ENCODE measurements at regions not wholly inside any gene's neighbourhood (a gene's known extent, or its start where the extent isn't known, plus 50 kb on each side); places are given as distances from the start of the nearest gene placed in this dataset.
"Not testable (repeated sequence)": the region's sequence is repeated elsewhere in the genome, so short reads cannot be mapped to it uniquely, and the experiment has no call there.

DNA sequence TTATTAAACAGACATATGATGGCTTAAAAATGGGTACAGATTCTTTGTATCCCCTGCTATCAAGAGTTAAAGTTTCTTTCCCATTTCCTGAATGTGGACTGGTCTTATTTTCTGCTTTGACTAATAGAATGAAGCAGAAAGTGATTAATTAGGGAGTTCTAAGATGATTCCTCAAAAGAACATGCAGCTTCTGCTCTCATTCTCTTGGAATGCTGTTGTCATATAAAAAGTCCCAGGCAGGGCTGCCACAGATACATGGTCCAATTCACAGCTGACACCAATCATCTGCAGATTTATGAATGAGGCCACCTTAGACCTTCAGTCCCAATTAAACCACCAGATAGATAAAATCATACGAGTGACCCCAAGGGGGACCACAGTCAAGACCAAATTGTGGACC is 844.5 kb upstream of the RAG2 start:
- DNase-seq (ENCODE audit: low read depth in 2 of 2): no peak

DNA sequence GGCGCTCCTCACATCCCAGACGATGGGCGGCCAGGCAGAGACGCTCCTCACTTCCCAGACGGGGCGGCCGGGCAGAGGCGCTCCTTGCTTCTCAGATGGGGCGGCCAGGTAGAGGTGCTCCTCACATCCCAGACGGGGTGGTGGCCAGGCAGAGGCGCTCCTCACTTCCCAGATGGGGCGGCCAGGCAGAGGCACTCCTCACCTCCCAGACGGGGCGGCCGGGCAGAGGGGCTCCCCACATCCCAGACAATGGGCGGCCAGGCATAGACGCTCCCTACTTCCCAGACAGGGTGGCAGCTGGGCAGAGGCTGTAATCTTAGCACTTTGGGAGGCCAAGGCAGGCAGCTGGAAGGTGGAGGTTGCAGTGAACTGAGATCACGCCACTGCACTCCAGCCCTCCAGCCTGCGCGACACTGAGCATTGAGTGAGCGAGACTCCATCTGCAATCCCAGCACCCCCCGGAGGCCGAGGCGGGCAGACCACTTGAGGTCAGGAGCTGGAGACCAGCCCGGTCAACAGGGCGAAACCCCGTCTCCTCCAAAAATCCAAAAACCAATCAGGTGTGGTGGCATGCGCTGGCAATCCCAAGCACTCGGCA is 833.7 kb upstream of the RAG2 start:
- DNase-seq (ENCODE audit: low read depth in 2 of 2): not testable (repeated sequence)

DNA sequence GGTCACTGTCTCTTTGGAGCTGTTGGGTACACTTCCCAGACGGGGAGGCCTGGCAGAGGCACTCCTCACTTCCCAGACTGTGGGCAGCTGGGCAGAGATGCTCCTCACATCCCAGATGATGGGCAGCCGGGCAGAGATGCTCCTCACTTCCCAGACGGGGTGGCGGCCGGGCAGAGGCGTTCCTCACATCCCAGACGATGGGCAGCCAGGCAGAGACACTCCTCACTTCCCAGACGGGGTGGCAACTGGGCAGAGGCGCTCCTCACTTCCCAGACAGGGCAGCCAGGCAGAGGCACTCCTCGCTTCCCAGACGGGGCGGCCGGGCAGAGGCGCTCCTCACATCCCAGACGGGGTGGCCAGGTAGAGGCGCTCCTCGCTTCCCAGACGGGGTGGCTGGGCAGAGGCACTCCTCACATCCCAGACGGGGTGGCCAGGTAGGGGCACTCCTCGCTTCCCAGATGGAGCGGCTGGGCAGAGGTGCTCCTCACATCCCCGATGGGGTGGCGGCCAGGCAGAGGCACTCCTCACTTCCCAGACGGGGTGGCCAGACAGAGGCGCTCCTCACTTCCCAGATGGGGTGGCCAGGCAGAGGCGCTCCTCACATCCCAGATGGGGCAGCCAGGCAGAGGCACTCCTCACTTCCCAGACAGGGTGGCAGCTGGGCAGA is 833.1 kb upstream of the RAG2 start:
- not testable (repeated sequence) for DNase-seq (ENCODE audit: low read depth in 2 of 2)

DNA sequence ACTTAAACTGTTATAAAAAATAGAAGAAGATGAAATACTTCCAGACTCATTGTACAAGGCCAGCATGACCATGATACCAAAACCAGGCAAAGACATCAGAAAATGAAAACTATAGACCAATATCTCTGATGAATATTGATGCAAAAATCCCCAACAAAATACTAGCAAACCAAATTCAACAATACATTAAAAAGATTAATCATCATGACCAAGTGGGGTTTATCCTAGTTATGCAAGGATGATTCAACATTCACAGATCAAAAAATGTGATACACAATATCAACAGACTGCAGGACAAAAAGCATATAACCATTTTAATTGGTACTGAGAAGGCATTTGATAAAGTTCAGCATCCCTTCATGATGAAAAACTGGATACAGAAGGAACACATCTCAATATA is 824.5 kb upstream of the RAG2 start:
- DNase-seq (ENCODE audit: low read depth in 2 of 2): no peak

DNA sequence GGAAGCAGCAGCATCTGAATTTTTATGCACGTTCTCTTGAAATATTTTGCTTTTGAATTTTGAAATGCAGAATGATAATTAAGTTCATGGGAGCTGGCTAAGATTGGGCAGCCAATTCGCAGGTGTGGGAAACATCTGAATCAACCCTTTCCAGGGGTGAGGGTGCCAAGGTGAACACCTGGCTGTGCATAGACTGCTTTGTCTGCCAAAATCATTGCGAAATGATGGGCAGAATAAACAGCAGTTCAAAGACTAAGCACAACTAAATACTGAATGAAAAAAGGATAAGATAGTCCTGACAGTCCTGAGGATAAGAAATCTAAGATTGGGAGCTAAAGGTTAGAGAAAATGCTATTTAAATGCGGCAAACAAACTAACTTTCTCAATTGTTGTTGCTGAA is 813.3 kb upstream of the RAG2 start:
- no peak for DNase-seq (ENCODE audit: low read depth in 2 of 2)

DNA sequence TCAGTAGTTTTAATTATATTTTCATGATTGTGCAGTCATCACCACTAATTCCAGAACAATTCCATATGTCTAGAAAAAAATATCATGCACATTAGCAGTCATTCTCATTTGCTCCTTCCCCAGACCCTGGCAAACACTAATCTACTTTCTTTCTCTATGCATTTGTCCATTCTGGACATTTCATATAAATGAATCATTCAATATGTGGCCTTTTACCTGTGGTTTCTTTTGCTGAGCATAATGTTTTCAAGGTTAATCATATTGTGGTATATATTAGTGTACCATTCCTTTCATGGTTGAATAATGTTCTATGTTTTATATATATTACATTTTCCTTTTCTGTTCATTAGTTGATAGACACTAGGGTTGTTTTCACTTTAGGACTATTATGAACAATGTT is 811.1 kb upstream of the RAG2 start:
- DNase-seq (ENCODE audit: low read depth in 2 of 2): no peak

DNA sequence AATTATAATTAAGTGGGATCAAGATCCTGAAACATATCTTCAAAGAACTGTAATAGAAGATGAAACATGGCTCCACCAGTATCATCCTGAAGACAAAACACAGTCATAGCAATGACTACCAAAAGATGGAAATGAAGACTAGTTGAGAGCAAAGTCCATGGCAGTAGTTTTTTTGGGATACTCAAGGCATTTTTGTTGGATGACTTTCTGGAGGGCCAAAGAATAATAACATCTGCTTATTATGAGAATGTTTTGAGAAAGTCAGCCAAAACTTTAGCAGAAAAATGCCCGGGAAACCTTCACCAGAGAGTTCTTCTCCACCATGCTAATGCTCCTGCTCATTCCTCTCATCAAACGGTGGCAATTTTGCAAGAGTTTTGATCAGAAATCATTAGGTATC is 809.4 kb upstream of the RAG2 start:
- DNase-seq (ENCODE audit: low read depth in 2 of 2): no peak

DNA sequence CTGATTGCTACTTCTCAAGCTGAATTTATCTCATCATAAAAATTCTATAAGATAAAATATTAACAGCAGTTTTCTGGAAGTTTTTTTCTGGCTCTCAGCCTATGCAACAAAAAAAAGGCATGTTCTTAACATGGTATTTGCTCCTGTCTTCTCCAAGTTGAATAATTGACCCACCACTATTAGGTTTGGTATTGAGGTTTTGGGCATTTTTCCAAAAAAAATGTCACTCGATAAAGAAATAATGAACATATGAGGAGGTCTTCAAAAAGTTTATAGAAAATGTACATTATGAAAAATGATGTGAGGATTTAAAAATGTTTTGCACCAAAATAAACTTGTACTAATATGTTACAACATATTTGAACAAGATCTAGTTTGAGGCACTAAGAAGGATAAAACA is 808.6 kb upstream of the RAG2 start:
- DNase-seq (ENCODE audit: low read depth in 2 of 2): no peak

DNA sequence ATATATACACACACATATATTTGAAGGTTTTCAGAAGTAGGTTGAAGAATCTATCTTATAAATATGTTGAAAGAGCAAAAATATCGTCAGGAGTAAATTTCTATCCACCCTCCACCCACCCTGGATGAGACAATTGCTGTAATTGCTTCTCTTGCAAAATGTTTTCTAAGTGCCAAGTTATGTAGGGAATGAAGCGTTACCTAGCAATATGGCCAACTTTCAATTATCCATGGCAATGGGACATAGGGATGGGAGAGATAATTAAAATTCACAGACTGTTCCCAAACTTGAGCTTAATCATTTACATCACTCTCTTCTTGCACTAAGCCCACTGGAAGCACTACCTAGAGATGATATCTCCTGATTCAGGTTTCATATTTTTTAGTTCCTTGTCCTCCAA is 806.2 kb upstream of the RAG2 start:
- DNase-seq (ENCODE audit: low read depth in 2 of 2): no peak

DNA sequence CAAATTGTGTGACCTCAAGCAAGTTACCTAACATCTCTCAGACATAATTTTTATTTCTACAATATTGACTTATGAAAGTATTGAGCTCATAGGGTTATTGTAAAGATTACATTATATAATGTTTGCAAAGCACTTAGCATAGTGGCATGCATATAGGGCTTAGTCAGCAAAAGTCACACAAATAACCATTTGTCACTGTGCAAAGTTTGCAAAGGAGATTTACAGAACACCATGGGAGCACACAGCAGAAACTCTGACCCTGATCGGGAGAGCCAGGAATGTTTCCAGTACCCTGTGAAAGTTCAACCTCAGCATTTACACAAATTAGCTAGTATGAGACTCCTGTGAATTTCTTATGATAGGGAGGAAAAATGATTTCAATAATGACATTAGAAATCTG is 804.6 kb upstream of the RAG2 start:
- DNase-seq (ENCODE audit: low read depth in 2 of 2): no peak

DNA sequence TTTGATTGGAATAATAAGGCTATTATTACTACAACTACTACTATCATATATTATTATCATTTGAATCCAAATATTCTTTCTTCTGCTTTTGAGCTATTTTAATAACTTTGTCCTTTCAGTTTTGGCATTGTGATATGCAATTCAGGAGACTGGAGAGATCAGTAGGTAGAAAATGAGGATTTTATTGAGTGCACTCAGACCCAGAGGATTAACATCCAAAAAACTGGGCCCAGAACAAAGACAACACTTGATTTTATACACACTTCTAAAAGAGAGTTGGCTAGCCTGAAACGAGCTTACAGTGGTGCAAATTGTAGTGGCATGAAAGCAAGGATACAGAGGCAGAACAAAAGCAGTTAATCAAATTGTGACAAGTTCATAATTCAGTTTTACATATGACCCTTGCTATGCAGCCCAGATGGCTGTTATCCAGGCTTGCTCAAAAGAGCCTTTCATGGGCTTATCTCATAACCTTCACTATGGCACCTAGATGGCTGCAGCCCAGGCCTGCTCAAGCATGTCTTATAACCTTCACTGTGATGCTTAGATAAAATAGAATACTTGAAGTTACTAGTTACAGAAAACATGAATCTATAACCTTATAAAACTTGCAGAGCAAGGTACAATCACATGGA is 796.3 kb upstream of the RAG2 start:
- DNase-seq (ENCODE audit: low read depth in 2 of 2): no peak

DNA sequence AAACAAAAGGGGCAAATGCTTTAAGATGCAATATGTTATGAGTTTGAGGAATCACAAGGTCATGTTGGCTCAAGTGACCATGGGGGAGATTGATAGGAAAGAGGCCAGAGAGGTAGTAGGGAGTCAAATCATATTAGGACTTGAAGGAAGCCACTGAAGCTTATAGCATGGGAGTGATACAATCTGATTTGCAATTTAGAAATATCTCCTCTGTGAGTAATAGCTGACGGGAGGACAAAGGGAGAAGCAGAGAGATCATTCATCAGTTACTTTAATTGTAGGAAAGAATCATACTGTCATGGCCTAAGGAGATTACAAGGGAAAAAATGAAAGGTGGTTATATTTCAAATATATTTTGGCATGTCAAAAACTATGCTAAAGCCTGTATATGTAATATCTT is 793.6 kb upstream of the RAG2 start:
- DNase-seq (ENCODE audit: low read depth in 2 of 2): no peak

DNA sequence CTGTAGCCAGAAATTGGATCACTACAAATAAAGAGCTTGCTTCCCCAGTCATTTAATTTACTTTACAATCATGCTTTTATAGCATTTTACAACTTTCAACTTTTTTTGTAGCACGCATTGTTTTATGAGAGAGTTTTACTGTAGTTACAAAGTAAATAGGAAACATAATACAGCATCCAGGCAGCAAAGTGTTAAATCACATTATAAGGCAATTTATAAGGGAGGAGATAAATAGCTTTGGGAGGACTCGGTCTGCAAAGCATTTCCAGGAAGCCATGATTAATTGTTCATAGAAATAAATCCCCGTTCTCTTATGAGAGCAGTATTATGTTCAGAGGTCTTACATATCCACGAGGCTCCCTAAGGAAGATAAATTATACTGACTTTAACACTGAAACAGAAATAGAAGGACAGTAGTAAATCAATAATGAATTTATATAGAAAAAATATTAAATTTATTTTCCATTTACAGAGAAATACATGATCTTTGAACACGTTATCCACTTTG is 792.6 kb upstream of the RAG2 start:
- DNase-seq (ENCODE audit: low read depth in 2 of 2): no peak

DNA sequence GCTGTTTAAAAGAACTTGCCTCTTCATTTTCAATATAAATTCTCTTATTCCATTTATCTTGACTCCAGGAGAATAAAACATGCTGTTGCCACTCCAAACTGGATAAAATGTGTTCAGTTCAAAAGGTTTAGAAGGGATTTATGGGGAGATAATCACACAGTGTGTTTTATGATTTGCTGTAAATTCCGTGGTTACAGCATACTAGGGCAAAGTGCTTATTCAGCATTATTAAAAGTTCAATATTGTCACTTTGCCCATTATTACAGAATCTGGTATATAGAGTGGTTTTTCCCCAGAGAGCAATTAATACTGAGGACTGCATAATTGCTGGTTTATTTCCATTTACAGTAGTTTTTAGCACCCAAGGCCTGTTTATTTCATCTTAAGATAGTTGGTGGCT is 780.9 kb upstream of the RAG2 start:
- no peak for DNase-seq (ENCODE audit: low read depth in 2 of 2)

DNA sequence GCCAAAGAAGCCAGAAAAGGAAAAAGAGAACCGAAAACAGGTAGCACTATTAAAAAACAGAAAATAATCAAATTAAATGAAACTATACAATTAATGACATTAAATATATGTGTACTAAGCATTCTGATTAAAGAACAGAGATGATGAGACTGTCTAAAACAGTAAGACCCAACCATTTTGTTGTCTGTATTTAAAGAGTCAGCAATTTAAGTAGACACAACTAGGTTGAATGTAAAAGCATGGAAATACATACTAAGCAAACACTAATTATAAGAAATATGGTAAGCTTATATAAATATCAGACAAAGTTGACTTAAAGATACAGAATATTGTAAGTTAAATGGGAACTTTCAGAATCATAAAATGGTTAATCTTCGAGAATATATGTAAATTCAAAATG is 774.6 kb upstream of the RAG2 start:
- DNase-seq (ENCODE audit: low read depth in 2 of 2): no peak

DNA sequence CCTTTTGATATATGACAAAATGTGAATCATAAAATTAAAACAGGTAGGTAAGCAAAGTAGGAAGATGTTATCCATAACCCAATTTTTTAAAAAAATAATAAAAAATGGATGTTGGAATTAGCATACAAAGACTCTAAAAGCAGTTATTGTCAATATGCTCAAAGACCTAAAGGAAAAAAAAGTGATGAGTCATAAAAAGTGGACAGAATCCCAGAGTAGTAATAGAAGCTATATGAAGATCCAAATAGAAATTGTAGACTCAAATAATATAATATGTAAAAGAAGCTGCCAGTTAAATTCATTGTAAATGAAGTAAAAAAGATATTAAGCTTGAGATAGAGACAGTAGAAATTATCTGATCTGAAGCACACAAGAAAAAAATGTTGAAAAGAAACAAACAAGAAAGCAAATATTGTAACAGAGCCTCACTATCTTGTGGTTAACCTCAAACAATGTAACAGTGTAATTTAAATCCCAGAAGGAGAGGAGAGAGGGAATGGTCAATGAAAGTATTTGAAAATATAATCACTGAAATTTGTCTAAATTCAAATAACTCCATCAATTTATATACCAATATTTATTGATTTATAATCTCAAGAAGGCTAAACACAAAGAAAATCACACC is 773.4 kb upstream of the RAG2 start:
- DNase-seq (ENCODE audit: low read depth in 2 of 2): no peak

DNA sequence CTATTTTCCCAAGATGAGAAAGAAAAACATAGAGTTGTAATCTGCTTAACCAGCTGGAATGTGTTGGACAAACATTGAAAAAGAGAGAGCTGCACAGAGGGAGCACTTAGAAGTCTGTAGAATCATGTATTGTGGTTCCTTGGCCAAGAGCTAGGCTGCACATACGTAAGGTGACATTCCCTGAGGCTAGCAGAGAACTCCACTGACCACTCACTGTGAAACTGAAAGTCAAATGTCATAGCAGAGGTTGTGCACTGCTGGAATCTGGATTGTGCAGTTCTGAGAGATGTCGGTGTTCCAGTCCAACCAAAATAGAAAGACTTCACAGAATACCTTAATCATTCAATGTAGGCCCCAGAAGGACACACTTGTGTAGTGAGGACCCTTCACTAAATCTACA is 772.8 kb upstream of the RAG2 start:
- no peak for DNase-seq (ENCODE audit: low read depth in 2 of 2)

DNA sequence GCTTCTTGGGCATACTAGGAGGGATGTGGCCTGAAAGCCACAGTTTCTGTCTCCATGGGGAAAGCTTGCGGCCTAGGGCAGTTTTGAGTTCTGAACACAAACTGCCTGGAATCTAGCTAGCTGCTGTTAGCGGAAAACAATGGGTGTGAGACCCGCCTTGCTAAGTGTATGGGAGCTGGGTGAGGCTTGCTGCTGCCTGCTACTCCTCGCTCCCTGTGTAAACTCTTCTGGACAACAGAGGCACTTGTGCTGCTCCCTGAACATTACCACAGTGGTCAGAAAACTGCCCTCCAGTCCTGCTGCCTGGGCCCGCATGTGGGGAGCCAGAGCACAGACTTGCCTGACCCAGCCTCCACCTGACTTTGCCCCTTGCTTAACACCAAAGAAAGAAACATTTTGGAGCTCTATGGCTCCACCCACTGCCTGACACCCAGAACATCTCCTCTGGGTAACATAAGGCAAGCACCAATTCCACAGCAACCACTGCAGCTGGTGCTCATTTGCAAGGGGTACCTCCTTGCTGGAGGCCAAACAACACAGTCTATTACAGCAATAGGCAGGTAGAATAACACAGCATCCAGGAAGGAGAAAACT is 766.3 kb upstream of the RAG2 start:
- no peak for DNase-seq (ENCODE audit: low read depth in 2 of 2)

DNA sequence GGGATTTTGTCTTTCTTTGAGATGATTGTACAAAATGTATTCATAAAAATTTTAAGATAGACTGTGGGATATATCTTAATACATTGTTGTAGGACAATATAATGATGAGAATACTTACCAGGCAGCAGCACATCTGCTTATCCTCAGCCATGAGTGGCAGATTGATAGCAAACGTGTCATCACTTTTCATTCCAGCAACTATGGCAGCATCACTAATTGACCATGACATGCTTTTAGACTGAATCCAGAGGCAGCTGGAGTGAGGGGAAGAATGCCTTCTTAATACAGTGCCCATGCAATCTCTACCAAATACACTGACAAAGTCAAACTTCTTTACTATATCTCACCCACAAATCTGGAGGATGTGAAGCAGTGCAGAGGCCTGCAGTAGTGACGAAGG is 755.2 kb upstream of the RAG2 start:
- DNase-seq (ENCODE audit: low read depth in 2 of 2): no peak

DNA sequence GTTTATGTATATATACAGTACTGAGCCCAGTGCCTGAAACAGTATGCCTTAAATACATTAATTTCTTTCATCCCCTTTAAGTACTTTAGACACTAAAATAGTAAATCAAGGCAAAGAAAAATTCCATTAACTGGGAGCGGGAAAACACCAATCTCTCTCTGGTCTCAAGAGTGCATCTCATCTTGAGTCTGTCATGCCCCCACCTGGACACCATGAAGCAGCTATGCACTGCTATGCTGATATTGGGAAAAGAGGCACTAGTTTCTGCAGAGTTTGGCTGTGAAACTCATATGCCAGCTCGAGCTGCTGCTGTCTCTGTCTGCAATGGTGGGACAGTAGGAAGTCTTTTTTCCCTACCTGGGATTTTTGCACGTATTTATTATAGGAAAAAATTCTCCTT is 754.4 kb upstream of the RAG2 start:
- DNase-seq (ENCODE audit: low read depth in 2 of 2): no peak

DNA sequence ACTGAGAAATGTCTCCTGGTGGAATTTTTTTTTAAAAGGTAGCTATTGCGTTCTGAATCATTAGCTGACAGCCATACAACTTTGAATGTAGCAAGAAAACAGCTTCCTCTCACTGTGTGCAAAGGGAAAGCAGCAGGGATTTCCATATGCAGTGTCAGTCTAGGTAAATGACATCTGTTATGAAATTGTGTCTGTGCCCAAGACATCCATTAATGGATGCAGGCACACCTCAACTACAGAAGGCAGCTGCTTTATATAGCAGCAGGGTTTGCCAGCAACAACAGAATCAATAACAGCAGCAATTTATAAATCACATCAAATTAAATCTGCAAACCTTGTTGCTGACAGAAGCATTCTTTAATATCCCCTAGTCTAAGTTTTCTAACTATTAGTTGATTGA is 745.3 kb upstream of the RAG2 start:
- DNase-seq (ENCODE audit: low read depth in 2 of 2): no peak

DNA sequence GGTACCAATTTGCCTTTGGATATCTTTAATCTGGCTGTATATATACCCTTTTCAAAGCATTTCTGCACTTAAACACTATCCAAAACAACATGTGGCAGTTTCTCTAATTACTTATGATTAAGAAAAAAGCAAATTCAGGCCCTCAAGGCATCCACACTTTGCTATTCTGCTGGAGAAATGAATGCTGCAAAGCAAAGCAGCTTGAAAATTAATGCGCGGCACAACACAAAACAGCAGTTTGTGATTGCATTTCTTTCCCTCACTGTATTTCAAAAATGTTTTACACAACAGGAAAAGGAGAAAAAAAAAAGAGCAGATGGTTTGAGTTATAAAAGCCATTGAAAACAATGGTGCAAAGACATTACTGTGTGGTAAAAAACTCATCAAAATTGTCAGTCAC is 738.4 kb upstream of the RAG2 start:
- DNase-seq (ENCODE audit: low read depth in 2 of 2): no peak

DNA sequence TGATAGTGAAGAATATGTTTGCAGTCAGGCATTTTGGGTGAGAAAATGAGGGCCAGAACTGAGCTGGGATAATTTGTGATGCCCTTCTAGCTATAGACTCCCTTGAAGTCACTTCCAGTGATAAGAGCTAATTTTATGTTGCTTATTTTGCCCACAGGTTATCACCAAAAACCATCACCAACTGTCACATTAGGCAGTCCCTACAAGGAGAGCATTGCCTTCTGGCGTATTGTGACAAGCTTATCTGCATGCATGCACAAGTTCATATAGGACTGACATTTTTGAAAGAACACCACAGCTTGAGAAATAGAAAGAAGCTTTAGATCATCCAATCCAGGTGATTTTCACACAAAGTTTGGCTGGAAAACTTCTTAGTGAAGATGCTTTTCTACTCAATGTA is 735.3 kb upstream of the RAG2 start:
- no peak for DNase-seq (ENCODE audit: low read depth in 2 of 2)
